Effector memory CD8-positive, alpha-beta T cell (primary cell): ENCODE measurements at regions not wholly inside any gene's neighbourhood (a gene's known extent, or its start where the extent isn't known, plus 50 kb on each side); places are given as distances from the start of the nearest gene placed in this dataset.
"Not testable (repeated sequence)": the region's sequence is repeated elsewhere in the genome, so short reads cannot be mapped to it uniquely, and the experiment has no call there.

Source experiments
- ATAC-seq: fragments of 150-1000 bp; cut with Tn5 transposase; replicated peaks from 2 replicates; pipeline ENCODE4 v1.10.0; 2021; ENCODE audit warnings: mild to moderate bottlenecking, moderate library complexity
- DNase-seq, 3 experiments: peaks; one replicate each; pipeline ENCODE4 v3.0.0; 2021
- H3K27ac Mint-ChIP-seq, 2 donors: one replicate each; pipeline ENCODE4 v1.8.0; 2022; ENCODE audit warnings: mild to moderate bottlenecking in 2 of 2, mixed read lengths in 2 of 2, moderate library complexity in 2 of 2
- H3K27me3 Mint-ChIP-seq, 2 donors: one replicate each; pipeline ENCODE4 v1.8.0; 2022; ENCODE audit warnings: mixed read lengths in 2 of 2
- H3K36me3 Mint-ChIP-seq: one replicate; pipeline ENCODE4 v1.8.0; 2022; ENCODE audit warnings: mild to moderate bottlenecking, moderate library complexity, mixed read lengths; ENCODE audit not compliant: insufficient read depth
- H3K4me1 Mint-ChIP-seq, 2 donors: one replicate each; pipeline ENCODE4 v1.8.0; 2022; ENCODE audit warnings: low read depth in 2 of 2, mixed read lengths in 2 of 2
- H3K4me3 Mint-ChIP-seq, 2 donors: one replicate each; pipeline ENCODE4 v1.8.0; 2022; ENCODE audit warnings: mild to moderate bottlenecking in 2 of 2, mixed read lengths in 2 of 2, moderate library complexity in 2 of 2
- H3K9me3 Mint-ChIP-seq, 2 donors: one replicate each; pipeline ENCODE4 v1.8.0; 2022; ENCODE audit warnings: mixed read lengths in 2 of 2

DNA sequence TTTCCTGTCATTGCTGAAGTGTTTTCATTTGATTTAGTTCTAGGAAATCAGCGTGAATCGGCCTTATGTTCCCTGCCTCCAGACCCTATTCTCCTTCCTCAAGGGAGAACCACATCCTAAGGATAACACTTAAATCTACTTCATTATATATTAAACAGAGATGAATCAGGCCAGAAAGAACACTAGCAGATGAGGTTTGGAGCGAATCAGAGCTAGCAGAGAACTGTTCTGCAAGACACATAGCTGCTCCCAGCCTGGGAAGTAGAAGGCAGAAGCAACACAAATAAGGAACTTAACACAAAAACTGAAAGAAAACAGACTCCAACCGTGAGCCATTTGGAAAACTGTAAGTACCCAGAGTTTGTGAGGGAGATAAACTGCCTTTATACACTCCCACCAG is 718.2 kb downstream of the SEMA5A start:
- H3K9me3 Mint-ChIP-seq: peaks cover 4 to 8% of the 10 kb centered on the region in 2 donors
- no peaks in the 10 kb centered on the region for H3K27me3 Mint-ChIP-seq
- ATAC-seq (no peak), DNase-seq (no peak)
- no peak overlapping the region for H3K27ac Mint-ChIP-seq
- no peak overlapping the region for H3K4me3 Mint-ChIP-seq
- peaks cover 3% of the 10 kb centered on the region for H3K36me3 Mint-ChIP-seq
- H3K4me1 Mint-ChIP-seq: no peaks in the 10 kb centered on the region

DNA sequence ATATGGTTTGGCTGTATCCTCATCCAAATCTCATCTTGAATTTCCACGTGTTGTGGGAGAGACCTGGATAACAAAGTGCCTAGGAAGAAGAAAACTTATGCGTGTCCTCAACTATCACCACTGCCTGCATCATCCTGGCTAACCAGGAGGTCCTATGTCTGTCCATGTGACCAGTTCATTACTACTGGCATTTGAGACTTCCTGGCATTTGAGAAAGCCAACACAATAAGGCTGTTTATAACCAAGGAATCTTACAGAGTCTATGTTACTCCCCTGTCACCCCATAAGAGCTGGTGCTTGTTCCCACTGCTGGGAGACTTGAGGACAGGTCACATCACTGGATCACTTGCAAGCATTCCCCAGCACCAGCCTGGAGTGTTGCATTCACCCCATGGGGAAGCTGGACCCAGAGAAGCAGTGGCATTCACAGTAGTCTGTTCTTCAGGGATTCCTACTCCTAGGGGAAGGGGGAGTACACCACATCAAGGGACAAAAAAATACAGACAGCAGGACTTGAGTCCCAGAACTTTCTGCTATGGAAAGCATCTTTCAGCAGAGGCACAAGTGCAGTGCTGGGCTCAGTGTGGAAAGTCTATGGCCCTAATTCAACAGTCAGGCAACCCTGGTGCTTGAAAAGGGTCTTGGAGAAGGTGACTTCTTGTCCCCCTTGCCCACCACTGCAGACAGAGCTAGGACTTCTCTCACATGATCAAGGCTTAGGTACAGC is 717.1 kb downstream of the SEMA5A start:
- Mint-ChIP-seq H3K27me3 (no peaks in the 10 kb centered on the region), H3K4me3 (no peak overlapping the region), H3K27ac (no peak overlapping the region), H3K36me3 (peaks cover 3% of the 10 kb centered on the region), H3K9me3 (peaks cover 4 to 8% of the 10 kb centered on the region in 2 donors), H3K4me1 (no peaks in the 10 kb centered on the region)
- DNase-seq: no peak
- ATAC-seq: no peak

DNA sequence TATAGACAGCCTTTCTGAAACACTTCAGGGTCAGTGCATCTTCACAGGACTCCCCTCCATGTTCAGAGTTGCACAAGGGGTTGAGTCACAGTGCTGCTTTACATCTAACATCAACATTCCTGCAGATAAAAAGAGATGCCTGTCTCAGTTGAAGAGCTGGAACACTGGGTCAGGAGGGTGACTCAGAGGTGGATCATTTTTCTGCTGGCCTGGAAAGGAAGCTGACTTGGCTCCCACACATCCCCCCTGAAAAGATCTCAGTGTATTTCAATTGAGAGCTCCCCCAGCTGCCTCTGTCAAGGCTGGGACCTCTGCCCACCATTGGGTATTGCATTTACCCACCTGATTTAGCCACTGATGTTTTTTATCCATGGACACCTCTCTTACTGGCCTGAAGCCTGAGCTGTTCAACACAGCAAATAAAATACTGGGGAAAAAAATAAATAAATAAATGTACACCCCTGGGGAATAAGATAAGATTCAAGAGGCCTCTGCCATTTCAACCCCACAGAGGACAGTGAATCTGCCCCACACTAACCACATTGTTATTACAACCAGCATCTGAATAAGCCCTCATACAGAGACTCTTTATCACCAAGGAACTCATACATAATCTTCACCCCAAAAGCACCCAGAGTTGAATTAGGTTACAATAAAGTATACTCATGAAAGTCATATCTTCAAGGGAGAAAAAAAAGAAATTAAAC is 716.4 kb downstream of the SEMA5A start:
- no peak for DNase-seq
- no peak for ATAC-seq
- Mint-ChIP-seq H3K36me3 (peaks cover 3% of the 10 kb centered on the region), H3K27me3 (no peaks in the 10 kb centered on the region), H3K4me1 (no peaks in the 10 kb centered on the region), H3K4me3 (no peak overlapping the region), H3K9me3 (peaks cover 6 to 8% of the 10 kb centered on the region in 2 donors), H3K27ac (no peak overlapping the region)

DNA sequence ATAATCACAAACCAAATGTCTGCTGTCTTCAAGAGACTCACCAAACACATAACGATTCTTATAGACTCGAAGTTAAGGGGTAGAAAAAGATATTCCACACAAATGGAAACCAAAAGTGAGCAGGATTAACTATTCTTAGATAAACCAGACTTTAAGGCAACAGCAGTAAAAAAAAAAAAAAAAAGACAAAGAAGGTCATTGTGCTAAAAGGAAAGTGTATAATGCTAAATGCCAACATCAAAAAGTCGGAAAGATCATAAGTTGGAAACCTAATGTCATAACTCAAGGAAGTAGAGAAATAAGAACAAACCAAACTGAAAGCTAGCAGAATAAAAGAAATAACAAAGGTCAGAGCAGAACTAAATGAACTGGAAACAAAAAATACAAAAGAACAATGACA is 714.6 kb downstream of the SEMA5A start:
- Mint-ChIP-seq H3K36me3 (peaks cover 3% of the 10 kb centered on the region), H3K27ac (no peak overlapping the region), H3K9me3 (peaks cover 6 to 8% of the 10 kb centered on the region in 2 donors), H3K4me1 (no peaks in the 10 kb centered on the region), H3K4me3 (no peak overlapping the region), H3K27me3 (no peaks in the 10 kb centered on the region)
- ATAC-seq (no peak), DNase-seq (no peak)

DNA sequence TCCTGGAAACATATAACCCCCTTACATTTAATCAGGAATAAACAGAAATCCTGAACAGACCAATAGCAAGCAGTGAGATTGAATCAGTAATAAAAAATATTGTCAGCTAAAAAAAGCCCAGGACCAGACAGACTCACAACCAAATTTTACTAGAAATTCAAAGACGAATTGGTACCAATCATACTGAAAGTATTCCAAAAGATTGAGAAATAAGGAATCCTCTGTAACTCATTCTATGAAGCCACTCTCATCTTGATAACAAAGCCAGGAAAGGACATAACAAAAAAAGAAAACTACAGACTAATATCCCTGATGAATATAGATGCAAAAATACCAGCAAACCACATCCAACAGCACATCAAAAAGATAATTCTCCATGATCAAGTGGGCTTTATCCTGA is 714.0 kb downstream of the SEMA5A start:
- H3K27ac Mint-ChIP-seq: no peak overlapping the region
- DNase-seq (no peak), ATAC-seq (no peak)
- H3K4me1 Mint-ChIP-seq: no peaks in the 10 kb centered on the region
- H3K27me3 Mint-ChIP-seq: no peaks in the 10 kb centered on the region
- H3K9me3 Mint-ChIP-seq: peaks cover 6 to 8% of the 10 kb centered on the region in 2 donors
- H3K4me3 Mint-ChIP-seq: no peak overlapping the region
- H3K36me3 Mint-ChIP-seq: peaks cover 2% of the 10 kb centered on the region

DNA sequence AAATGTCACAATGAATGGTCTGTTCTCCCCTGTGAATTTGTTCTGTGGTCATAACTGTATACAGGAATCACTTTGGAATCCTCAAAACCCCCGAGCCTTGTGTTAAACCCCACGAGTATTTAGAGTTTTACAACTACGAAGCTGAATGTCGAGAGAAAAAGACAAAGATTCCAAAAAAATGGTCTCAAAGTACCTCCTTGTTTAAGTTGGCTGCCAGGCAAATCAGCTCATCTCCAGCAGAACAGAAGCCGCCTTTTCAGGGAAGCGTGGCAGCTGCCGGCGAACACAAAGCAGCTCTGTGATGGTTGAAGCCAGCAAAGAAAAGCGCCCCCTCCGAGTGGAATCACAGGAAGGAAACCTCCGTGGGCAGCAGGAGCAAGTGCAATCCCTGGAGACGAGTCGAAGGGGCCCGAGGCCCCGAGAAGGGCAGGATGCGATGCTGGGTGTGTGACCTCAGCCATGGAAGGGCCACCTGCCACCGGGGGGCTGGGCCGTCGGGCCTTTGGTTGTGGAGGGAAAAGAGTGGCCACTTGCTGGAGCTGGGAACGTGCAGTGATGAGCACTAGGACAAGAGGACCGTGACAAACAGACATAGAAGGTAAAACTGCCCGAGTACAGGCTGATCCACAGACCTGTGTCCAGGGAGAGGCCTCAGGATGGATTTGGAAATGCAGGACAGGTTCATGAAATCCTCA is 706.4 kb downstream of the SEMA5A start:
- H3K36me3 Mint-ChIP-seq: peaks cover 3% of the 10 kb centered on the region

DNA sequence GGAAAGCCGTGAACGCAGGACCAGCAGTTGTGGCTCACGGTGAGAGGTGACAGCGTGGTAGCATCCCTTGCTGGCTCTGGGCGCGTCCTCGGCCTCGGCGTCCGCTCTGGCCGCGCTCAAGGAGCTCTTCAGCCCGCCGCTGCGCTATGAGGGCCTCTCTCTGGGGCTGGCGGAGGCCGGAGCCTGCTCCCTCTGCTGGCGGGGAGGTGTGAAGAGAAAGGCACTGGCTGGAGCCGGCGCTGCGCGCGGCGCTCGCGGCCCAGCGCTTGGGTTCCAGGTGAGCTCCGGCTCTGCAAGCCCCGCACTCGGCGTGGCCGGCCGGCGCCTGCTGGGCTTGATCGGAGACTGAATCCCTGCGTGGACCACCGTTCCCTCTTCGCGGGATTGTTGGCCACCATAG is 705.6 kb downstream of the SEMA5A start:
- Mint-ChIP-seq H3K4me3 (no peak overlapping the region), H3K9me3 (peaks cover 10 to 22% of the 10 kb centered on the region in 2 donors)
- DNase-seq: no peak

More for the DNA sequence above, 706.4 kb downstream of the SEMA5A start:
- ATAC-seq (no peak), DNase-seq (no peak)
- Mint-ChIP-seq H3K27me3 (no peaks in the 10 kb centered on the region), H3K4me3 (no peak overlapping the region), H3K27ac (no peak overlapping the region), H3K9me3 (peaks cover 10 to 22% of the 10 kb centered on the region in 2 donors), H3K4me1 (no peaks in the 10 kb centered on the region)

DNA sequence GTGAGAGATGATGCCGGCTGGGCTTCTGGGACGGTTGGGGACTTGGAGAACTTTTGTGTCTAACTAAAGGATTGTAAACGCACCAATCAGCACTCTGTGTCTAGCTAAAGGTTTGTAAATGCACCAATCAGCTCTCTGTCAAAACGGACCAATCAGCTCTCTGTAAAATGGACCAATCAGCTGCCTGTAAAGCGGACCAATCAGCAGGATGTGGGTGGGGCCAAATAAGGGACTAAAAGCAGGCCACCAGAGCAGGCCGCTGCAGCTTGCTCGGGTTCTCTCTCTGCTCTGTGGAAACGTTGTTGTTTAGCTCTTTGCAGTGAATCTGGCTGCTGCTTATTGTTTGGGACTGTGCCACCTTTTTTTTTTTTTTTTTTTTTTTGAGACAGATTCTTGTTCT is 705.1 kb downstream of the SEMA5A start:
- ATAC-seq, H3K27me3 Mint-ChIP-seq, H3K27ac Mint-ChIP-seq: not testable (repeated sequence)

More for the DNA sequence above, 705.6 kb downstream of the SEMA5A start:
- Mint-ChIP-seq H3K36me3 (peaks cover 3% of the 10 kb centered on the region), H3K4me1 (no peaks in the 10 kb centered on the region), H3K27ac (no peak overlapping the region), H3K27me3 (no peaks in the 10 kb centered on the region)
- ATAC-seq: no peak

DNA sequence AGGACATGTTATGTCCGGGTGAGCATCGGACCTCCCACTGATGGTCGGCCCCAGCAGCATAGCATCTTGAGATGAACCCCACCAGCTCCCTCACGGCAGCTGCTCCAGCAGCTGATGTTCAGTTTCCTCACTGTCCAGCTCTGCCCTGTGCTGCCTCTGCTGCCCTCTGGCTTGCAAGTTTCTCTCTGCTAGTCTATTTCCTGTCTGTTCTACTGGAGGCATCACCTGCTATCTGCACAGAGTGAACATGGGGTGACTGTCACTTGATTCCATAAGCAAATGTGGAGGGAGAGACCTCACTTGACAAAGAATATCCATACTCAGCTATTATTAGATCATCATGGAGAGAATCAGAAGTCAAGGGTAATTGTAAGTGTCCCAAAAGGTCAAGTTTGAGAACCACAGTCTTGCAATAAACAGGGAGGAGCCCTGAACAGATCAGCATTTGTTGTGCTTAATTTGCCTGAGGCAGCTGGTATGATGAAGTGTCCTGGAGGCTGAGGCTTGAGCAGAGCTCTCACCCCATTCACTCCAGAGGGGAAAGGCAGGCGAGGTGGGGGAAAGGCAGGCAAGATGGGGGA is 702.8 kb downstream of the SEMA5A start:
- Mint-ChIP-seq H3K27me3 (no peaks in the 10 kb centered on the region), H3K4me3 (no peak overlapping the region), H3K9me3 (peaks cover 13 to 19% of the 10 kb centered on the region in 2 donors), H3K27ac (no peak overlapping the region), H3K36me3 (peaks cover 3% of the 10 kb centered on the region), H3K4me1 (no peaks in the 10 kb centered on the region)
- DNase-seq (no peak), ATAC-seq (no peak)

More for the DNA sequence above, 705.1 kb downstream of the SEMA5A start:
- H3K36me3 Mint-ChIP-seq, DNase-seq, H3K4me3 Mint-ChIP-seq, H3K4me1 Mint-ChIP-seq: not testable (repeated sequence)
- H3K9me3 Mint-ChIP-seq: peaks cover 10 to 22% of the 10 kb centered on the region in 2 donors

DNA sequence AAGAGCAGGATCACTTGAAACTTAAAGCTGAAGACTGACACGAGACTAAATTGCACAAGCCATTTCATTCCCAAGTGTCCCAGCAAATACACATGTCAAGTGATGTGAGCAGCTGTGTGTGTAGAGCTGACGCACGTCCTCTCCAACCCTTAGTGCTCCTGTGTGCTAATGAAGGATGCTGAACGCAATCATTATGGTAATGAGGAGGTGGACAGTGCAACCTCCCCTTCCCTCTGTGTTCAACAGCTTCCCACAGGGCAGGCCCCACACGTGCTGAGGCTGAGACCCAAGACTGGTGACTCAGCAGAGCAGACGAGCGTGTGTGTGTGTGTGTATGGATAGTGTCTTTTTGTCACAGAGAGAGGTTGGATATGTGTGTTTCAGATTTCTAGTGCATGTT is 702.1 kb downstream of the SEMA5A start:
- H3K4me3 Mint-ChIP-seq: no peak overlapping the region
- H3K27me3 Mint-ChIP-seq: no peaks in the 10 kb centered on the region
- no peak overlapping the region for H3K27ac Mint-ChIP-seq
- no peaks in the 10 kb centered on the region for H3K4me1 Mint-ChIP-seq
- DNase-seq: no peak
- no peak for ATAC-seq
- peaks cover 11 to 16% of the 10 kb centered on the region in 2 donors for H3K9me3 Mint-ChIP-seq
- H3K36me3 Mint-ChIP-seq: peaks cover 3% of the 10 kb centered on the region

DNA sequence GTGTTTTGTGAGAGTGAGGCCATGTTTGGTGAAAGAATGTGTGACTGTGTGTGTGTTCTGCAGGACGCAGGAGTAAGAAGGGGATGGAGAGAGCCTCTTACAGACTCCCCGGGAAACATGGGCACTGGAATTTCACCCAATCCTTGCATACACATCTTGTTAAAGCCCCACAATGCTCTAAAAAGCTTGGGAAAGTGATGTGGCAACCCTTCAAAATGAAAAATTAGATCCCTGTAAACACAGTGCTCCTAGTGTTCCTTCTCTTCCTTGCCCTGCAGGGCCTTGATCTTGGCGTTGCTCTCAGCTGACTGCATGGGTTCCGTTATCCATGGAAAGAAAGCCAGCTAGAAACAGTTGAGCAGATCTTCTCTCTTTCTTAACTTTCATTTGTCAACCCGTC is 701.7 kb downstream of the SEMA5A start:
- Mint-ChIP-seq H3K27ac (no peak overlapping the region), H3K4me1 (no peaks in the 10 kb centered on the region), H3K9me3 (peaks cover 11 to 16% of the 10 kb centered on the region in 2 donors), H3K27me3 (no peaks in the 10 kb centered on the region), H3K4me3 (no peak overlapping the region), H3K36me3 (peaks cover 3% of the 10 kb centered on the region)
- DNase-seq: no peak
- ATAC-seq: no peak

DNA sequence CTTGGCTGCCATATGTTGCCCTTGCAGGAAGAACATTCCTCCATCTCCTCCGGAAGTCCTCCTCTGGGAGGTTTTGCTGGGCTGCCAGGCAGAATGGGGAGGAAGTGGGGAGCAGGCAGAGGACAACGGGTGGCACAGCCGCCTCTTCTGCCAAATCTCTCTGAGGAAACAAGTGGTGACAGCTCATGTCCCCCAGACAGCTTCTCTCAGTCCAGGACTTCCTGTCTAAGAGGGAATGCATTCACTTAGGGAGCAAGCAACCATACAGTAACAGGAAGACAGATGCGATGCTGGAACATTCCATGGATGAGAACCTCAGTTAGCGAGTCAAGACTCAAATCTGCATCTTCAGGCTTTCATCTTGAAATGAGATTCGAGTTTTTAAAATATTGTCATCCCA is 701.0 kb downstream of the SEMA5A start:
- Mint-ChIP-seq H3K4me1 (no peaks in the 10 kb centered on the region), H3K36me3 (no peaks in the 10 kb centered on the region), H3K4me3 (no peak overlapping the region), H3K27ac (no peak overlapping the region), H3K9me3 (peaks cover 11 to 16% of the 10 kb centered on the region in 2 donors), H3K27me3 (no peaks in the 10 kb centered on the region)
- DNase-seq (no peak), ATAC-seq (no peak)

DNA sequence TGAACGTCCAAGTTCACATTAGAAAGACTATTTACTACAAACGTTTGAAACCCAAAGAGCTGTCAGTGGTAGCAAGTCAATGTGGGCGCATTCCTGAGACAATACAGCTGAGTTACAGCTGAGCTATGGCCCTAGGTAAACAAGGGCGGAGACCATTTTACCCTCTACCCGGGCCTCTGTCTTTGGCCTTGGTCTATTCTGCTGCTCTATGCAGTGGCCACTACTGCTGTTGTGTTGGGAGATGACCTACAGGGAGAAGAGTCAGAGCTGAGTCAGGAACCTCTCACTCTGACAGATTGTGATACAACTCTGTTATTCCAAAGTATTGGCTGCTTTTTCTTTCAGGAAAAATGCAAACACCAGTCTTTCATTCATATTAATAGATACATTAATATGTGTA is 700.6 kb downstream of the SEMA5A start:
- H3K27me3 Mint-ChIP-seq: no peaks in the 10 kb centered on the region
- DNase-seq (no peak), ATAC-seq (no peak)
- no peak overlapping the region for H3K4me3 Mint-ChIP-seq
- H3K36me3 Mint-ChIP-seq: no peaks in the 10 kb centered on the region
- peaks cover 9 to 16% of the 10 kb centered on the region in 2 donors for H3K9me3 Mint-ChIP-seq
- no peaks in the 10 kb centered on the region for H3K4me1 Mint-ChIP-seq
- no peak overlapping the region for H3K27ac Mint-ChIP-seq
